SH-SY5Y (cell line): ENCODE measurements at regions not wholly inside any gene's neighbourhood (a gene's known extent, or its start where the extent isn't known, plus 50 kb on each side); places are given as distances from the start of the nearest gene placed in this dataset.

Experiments
- GATA2 ChIP-seq: IDR thresholded peaks from 2 replicates; pipeline ENCODE4 v1.6.1; 2011; ENCODE audit warnings: mild to moderate bottlenecking, low read depth, low read length
- GATA3 ChIP-seq: IDR thresholded peaks from 2 replicates; pipeline ENCODE4 v1.6.1; 2011; ENCODE audit warnings: low read depth, mild to moderate bottlenecking, low read length, moderate library complexity

- TF ChIP-seq GATA2: peak; percentile 48; the same call in 1 of the 2 replicates
- TF ChIP-seq GATA3: peak; percentile 32; the same call in 1 of the 2 replicates
These were observed 251.2 kb downstream of the ETS1 start for GRCh38 chr11:128336203-128336602.
